Testis (tissue), 2 donors: ENCODE measurements at regions not wholly inside any gene's neighbourhood (a gene's known extent, or its start where the extent isn't known, plus 50 kb on each side); places are given as distances from the start of the nearest gene placed in this dataset.

ENCODE experiments used
- POLR2A ChIP-seq: fragments of 450-650 bp; IDR thresholded peaks from one replicate; pipeline ENCODE4 v1.6.1; 2017; ENCODE audit warnings: antibody characterized with exemption, mild to moderate bottlenecking, moderate library complexity
- TF ChIP-seq, protein P1 (sequence below), 3 experiments: fragments of 450-650 bp in 2 of 3; fragments of 200-600 bp in 1 of 3; sonication (generic) in 1 of 3; IDR thresholded peaks; one replicate each; pipeline ENCODE4 v1.5.1; 2016 to 2019; ENCODE audit warnings: antibody characterized with exemption in 3 of 3, mild to moderate bottlenecking in 2 of 3, moderate library complexity in 1 of 3

DNA sequence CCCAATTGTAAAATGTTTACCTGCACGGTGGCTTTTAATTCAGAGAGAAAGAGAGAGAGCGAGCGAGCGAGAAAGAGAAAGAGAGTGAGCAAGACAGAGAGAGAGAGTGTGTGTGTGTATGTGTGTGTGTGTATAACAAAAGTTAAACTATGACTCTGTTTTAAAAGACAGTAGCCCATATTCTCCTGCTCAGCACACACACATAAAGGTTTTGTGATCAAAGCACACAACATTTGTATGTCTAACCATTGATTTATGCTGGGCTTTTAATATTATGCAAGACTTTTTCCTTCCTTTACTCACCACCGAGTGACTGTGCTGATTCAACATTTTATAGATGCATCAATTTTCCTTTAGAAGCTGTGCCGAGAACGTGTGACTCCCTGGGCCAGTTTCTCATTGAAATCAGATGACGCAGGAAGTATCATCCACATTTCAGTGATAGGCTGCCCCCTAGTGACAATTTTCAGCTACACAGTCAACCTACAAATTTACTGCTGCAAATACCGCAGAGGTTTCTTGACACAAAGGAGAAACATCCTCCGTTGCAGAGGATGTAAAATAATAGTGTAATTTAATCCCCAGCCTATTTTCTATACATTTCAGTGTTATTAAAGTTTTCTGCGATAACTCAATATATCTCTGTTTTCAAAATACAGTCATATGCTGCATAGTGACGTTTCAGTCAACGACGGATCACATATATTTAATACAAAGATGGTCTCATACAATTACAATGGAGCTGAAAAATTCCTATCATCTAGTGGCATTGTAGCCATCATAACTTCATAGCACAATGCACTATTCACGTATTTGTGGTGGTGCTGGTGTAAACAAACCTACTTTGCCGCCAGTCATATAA, 165.9 kb upstream of the TANK start:
- TF ChIP-seq, protein P1, sequence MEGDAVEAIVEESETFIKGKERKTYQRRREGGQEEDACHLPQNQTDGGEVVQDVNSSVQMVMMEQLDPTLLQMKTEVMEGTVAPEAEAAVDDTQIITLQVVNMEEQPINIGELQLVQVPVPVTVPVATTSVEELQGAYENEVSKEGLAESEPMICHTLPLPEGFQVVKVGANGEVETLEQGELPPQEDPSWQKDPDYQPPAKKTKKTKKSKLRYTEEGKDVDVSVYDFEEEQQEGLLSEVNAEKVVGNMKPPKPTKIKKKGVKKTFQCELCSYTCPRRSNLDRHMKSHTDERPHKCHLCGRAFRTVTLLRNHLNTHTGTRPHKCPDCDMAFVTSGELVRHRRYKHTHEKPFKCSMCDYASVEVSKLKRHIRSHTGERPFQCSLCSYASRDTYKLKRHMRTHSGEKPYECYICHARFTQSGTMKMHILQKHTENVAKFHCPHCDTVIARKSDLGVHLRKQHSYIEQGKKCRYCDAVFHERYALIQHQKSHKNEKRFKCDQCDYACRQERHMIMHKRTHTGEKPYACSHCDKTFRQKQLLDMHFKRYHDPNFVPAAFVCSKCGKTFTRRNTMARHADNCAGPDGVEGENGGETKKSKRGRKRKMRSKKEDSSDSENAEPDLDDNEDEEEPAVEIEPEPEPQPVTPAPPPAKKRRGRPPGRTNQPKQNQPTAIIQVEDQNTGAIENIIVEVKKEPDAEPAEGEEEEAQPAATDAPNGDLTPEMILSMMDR (IDR thresholded peaks at IDR 0.05) = peak; percentile 81 to 90 (median 88)
- TF ChIP-seq POLR2A = no peak
